ENCODE measurements at regions not wholly inside any gene's neighbourhood (a gene's known extent, or its start where the extent isn't known, plus 50 kb on each side); places are given as distances from the start of the nearest gene placed in this dataset.

- Histone ChIP-seq H2AK5ac (ENCODE audit: low read depth, low read length) (no peak overlapping the region), H3K56ac (ENCODE audit: extremely low read depth, insufficient read depth, low read length) (no peak overlapping the region), H3K9me3 (ENCODE audit: control insufficient read depth, insufficient read depth, low read length) (no peaks in the 10 kb centered on the region), H3K4me1 (ENCODE audit: control insufficient read depth, insufficient read depth, low read length) (peaks cover 11% of the 10 kb centered on the region), H3K27ac (ENCODE audit: insufficient read depth, low read length) (peak overlapping the region; percentile 92; the same call in 1 of the 2 replicates), H2AK9ac (replicated peaks; ENCODE audit: low read depth, low read length, poor library complexity) (no peak overlapping the region), H3K9ac (ENCODE audit: low read depth, low read length) (no peak overlapping the region; the same call in 1 of the 2 replicates), H4K5ac (ENCODE audit: low read depth, low read length) (no peak overlapping the region; the same call in 1 of the 2 replicates), H4K91ac (ENCODE audit: insufficient read depth, low read depth, low read length) (peak overlapping the region; percentile 46; the same call in 1 of the 2 replicates), H3K4me3 (ENCODE audit: insufficient read depth, low read depth, low read length) (no peak overlapping the region), H3K27me3 (ENCODE audit: control insufficient read depth, insufficient read depth, low read length) (no peaks in the 10 kb centered on the region), H2BK120ac (ENCODE audit: low read depth, low read length) (peak overlapping the region; percentile 70; the same call in 1 of the 2 replicates), H3K14ac (replicated peaks; ENCODE audit: low read depth, low read length) (no peak overlapping the region), H3K9me1 (ENCODE audit: insufficient read depth, low read length) (peaks cover 12% of the 10 kb centered on the region), H2BK5ac (ENCODE audit: low read depth, low read length, poor library complexity, severe bottlenecking) (no peak overlapping the region), H2BK20ac (ENCODE audit: low read depth, low read length) (peak overlapping the region; percentile 1; the same call in 1 of the 2 replicates), H4K8ac (ENCODE audit: low read depth in 2 of 2, low read length in 2 of 2) (peak overlapping the region; percentile 38 to 53; a peak in 3 of 4 replicates), H3K18ac (ENCODE audit: low read depth, low read length) (peak overlapping the region; percentile 86; the same call in 1 of the 2 replicates), H2BK15ac (ENCODE audit: low read depth, low read length) (peak overlapping the region; percentile 97; the same call in 1 of the 3 replicates), H3K4me2 (ENCODE audit: low read depth, low read length) (no peak overlapping the region), H3K4ac (ENCODE audit: low read depth, low read length) (peak overlapping the region; percentile 28; the same call in 1 of the 2 replicates), H4K20me1 (ENCODE audit: insufficient read depth, low read length) (no peaks in the 10 kb centered on the region), H2AFZ (replicated peaks; ENCODE audit: low read length, poor library complexity) (no peak overlapping the region), H3K36me3 (ENCODE audit: control insufficient read depth, insufficient read depth, low read length) (no peaks in the 10 kb centered on the region), H3K23ac (ENCODE audit: low read depth, low read length) (peak overlapping the region; percentile 29; the same call in 1 of the 2 replicates), H3K79me1 (ENCODE audit: low read depth in 1 of 2, low read length in 2 of 2) (no peaks in the 10 kb centered on the region)
- no peak for TF ChIP-seq ELK1 (IDR thresholded peaks at IDR 0.05; ENCODE audit: borderline replicate concordance, low read depth, low read length)
- TF ChIP-seq CTCF (conservative IDR thresholded peaks at IDR 0.05; ENCODE audit: low read depth, low read length) = no peak
- no peak for TF ChIP-seq MAZ (IDR thresholded peaks at IDR 0.05; ENCODE audit: borderline replicate concordance, low read depth, low read length)
- no peak for TF ChIP-seq RAD21 (IDR thresholded peaks at IDR 0.05; ENCODE audit: low read length)
- no peak for TF ChIP-seq FOS (IDR thresholded peaks at IDR 0.05; ENCODE audit: low read depth, low read length)
- TF ChIP-seq RCOR1 (IDR thresholded peaks at IDR 0.05; ENCODE audit: insufficient replicate concordance, low read length) = no peak
- no peak for TF ChIP-seq MAFK (IDR thresholded peaks at IDR 0.05; ENCODE audit: low read depth, low read length)
- no peak for TF ChIP-seq BHLHE40 (IDR thresholded peaks at IDR 0.05; ENCODE audit: low read depth, low read length)
- TF ChIP-seq RFX5 (IDR thresholded peaks at IDR 0.05; ENCODE audit: low read depth, low read length) = no peak
- no peak for TF ChIP-seq MXI1 (IDR thresholded peaks at IDR 0.05; ENCODE audit: borderline replicate concordance, low read depth, low read length)
- no peak for TF ChIP-seq CEBPB (IDR thresholded peaks at IDR 0.05; ENCODE audit: low read depth, low read length)
- TF ChIP-seq, protein P1, sequence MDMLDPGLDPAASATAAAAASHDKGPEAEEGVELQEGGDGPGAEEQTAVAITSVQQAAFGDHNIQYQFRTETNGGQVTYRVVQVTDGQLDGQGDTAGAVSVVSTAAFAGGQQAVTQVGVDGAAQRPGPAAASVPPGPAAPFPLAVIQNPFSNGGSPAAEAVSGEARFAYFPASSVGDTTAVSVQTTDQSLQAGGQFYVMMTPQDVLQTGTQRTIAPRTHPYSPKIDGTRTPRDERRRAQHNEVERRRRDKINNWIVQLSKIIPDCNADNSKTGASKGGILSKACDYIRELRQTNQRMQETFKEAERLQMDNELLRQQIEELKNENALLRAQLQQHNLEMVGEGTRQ (IDR thresholded peaks at IDR 0.05; ENCODE audit: low read depth, low read length) = no peak
- TF ChIP-seq SMC3 (IDR thresholded peaks at IDR 0.05; ENCODE audit: low read depth, low read length) = no peak
- TF ChIP-seq NFE2L2 (IDR thresholded peaks at IDR 0.05; ENCODE audit: low read depth, low read length) = no peak
- ChIA-PET POLR2A (ENCODE audit: unreplicated experiment) (no interaction called here), CTCF (no interaction called here)
- ATAC-seq (ENCODE audit: low read depth) = peak; percentile 61
- dilution Hi-C loops (cut with HindIII; ENCODE audit: low sequenced_read_pairs, unreplicated experiment) = no loop called here
- in situ Hi-C loops (cut with MboI; ENCODE audit: low sequenced_read_pairs) = no loop called here
- no TSS peak for BruUV-seq (replicated peaks)
- DNase-seq = no peak
- intact Hi-C loops (cut with micrococcal nuclease) = no loop called here
Observed at GRCh38 chr12:75836533-75836932, 195.0 kb downstream of the PHLDA1 start.
